ENCODE measurements at regions not wholly inside any gene's neighbourhood (a gene's known extent, or its start where the extent isn't known, plus 50 kb on each side); places are given as distances from the start of the nearest gene placed in this dataset.
"Not testable (repeated sequence)": the region's sequence is repeated elsewhere in the genome, so short reads cannot be mapped to it uniquely, and the experiment has no call there.

- no TSS peak for BruUV-seq (replicated peaks)
- H3K4me3 Mint-ChIP-seq (ENCODE audit: unreplicated experiment), result no peak overlapping the region
- H3K9me3 Mint-ChIP-seq (ENCODE audit: unreplicated experiment), result no peaks in the 10 kb centered on the region
- CTCF ChIA-PET, result no interaction called here
- H3K4me1 Mint-ChIP-seq (ENCODE audit: insufficient read depth, unreplicated experiment), result no peaks in the 10 kb centered on the region
- no peak for DNase-seq (ENCODE audit: unreplicated experiment)
- no peaks in the 10 kb centered on the region for H3K36me3 Mint-ChIP-seq (ENCODE audit: insufficient read depth, unreplicated experiment)
- no peak overlapping the region for H3K27ac Mint-ChIP-seq (ENCODE audit: low read depth, unreplicated experiment)
- TF ChIP-seq CTCF (IDR thresholded peaks at IDR 0.05; ENCODE audit: unreplicated experiment), result no peak
- peaks cover 68% of the 10 kb centered on the region for H3K27me3 Mint-ChIP-seq (ENCODE audit: insufficient read depth, unreplicated experiment)
- POLR2A ChIA-PET, result no interaction called here
- intact Hi-C loops (cut with micrococcal nuclease), result no loop called here
Observed at GRCh38 chr5:1636981-1637638, 113.3 kb upstream of the LPCAT1 start.

GRCh38 chr5:1636208-1636770 is 112.5 kb upstream of the LPCAT1 start:
- CTCF ChIA-PET; H3K4me1 Mint-ChIP-seq (ENCODE audit: insufficient read depth, unreplicated experiment); BruUV-seq (replicated peaks); POLR2A ChIA-PET; H3K4me3 Mint-ChIP-seq (ENCODE audit: unreplicated experiment); intact Hi-C loops (cut with micrococcal nuclease); H3K27ac Mint-ChIP-seq (ENCODE audit: low read depth, unreplicated experiment); H3K36me3 Mint-ChIP-seq (ENCODE audit: insufficient read depth, unreplicated experiment); H3K9me3 Mint-ChIP-seq (ENCODE audit: unreplicated experiment); DNase-seq (ENCODE audit: unreplicated experiment): not testable (repeated sequence)
- H3K27me3 Mint-ChIP-seq (ENCODE audit: insufficient read depth, unreplicated experiment), result peaks cover 68% of the 10 kb centered on the region

GRCh38 chr5:1635477-1635876 is 111.7 kb upstream of the LPCAT1 start:
- H3K36me3 Mint-ChIP-seq (ENCODE audit: insufficient read depth, unreplicated experiment); intact Hi-C loops (cut with micrococcal nuclease); H3K27ac Mint-ChIP-seq (ENCODE audit: low read depth, unreplicated experiment); POLR2A ChIA-PET; CTCF ChIA-PET; H3K9me3 Mint-ChIP-seq (ENCODE audit: unreplicated experiment); H3K4me1 Mint-ChIP-seq (ENCODE audit: insufficient read depth, unreplicated experiment); DNase-seq (ENCODE audit: unreplicated experiment); BruUV-seq (replicated peaks): not testable (repeated sequence)
- Mint-ChIP-seq H3K27me3 (ENCODE audit: insufficient read depth, unreplicated experiment) (peaks cover 64% of the 10 kb centered on the region), H3K4me3 (ENCODE audit: unreplicated experiment) (peak overlapping the region; percentile 2)

- intact Hi-C loops (cut with micrococcal nuclease), result no loop called here
- H3K36me3 Mint-ChIP-seq (ENCODE audit: insufficient read depth, unreplicated experiment), result no peaks in the 10 kb centered on the region
- peaks cover 57% of the 10 kb centered on the region for H3K27me3 Mint-ChIP-seq (ENCODE audit: insufficient read depth, unreplicated experiment)
- ChIA-PET POLR2A (no interaction called here), CTCF (no interaction called here)
- peak overlapping the region; percentile 64 for H3K4me3 Mint-ChIP-seq (ENCODE audit: unreplicated experiment)
- DNase-seq (ENCODE audit: unreplicated experiment), result no peak
- H3K4me1 Mint-ChIP-seq (ENCODE audit: insufficient read depth, unreplicated experiment), result no peaks in the 10 kb centered on the region
- H3K27ac Mint-ChIP-seq (ENCODE audit: low read depth, unreplicated experiment), result no peak overlapping the region
- no peak for TF ChIP-seq CTCF (IDR thresholded peaks at IDR 0.05; ENCODE audit: unreplicated experiment)
- no TSS peak for BruUV-seq (replicated peaks)
- H3K9me3 Mint-ChIP-seq (ENCODE audit: unreplicated experiment), result no peaks in the 10 kb centered on the region
Observed at GRCh38 chr5:1634337-1634661, 110.5 kb upstream of the LPCAT1 start.

GRCh38 chr5:1633605-1634336 is 110.0 kb upstream of the LPCAT1 start:
- peak; percentile 26 for DNase-seq (ENCODE audit: unreplicated experiment)
- no peak for TF ChIP-seq CTCF (IDR thresholded peaks at IDR 0.05; ENCODE audit: unreplicated experiment)
- intact Hi-C loops (cut with micrococcal nuclease), result no loop called here
- ChIA-PET CTCF (no interaction called here), POLR2A (interaction anchor here (0.7 kb wide), 2 partner anchors 298 to 410 kb away, joined by 3 read pairs; no protein-coding TSS in a partner anchor)
- H3K4me3 Mint-ChIP-seq (ENCODE audit: unreplicated experiment), result peak overlapping the region; percentile 64
- no TSS peak for BruUV-seq (replicated peaks)
- peaks cover 51% of the 10 kb centered on the region for H3K27me3 Mint-ChIP-seq (ENCODE audit: insufficient read depth, unreplicated experiment)
- H3K4me1 Mint-ChIP-seq (ENCODE audit: insufficient read depth, unreplicated experiment), result no peaks in the 10 kb centered on the region
- H3K9me3 Mint-ChIP-seq (ENCODE audit: unreplicated experiment), result no peaks in the 10 kb centered on the region
- H3K27ac Mint-ChIP-seq (ENCODE audit: low read depth, unreplicated experiment), result no peak overlapping the region
- H3K36me3 Mint-ChIP-seq (ENCODE audit: insufficient read depth, unreplicated experiment), result no peaks in the 10 kb centered on the region

GRCh38 chr5:1631004-1631403 is 107.2 kb upstream of the LPCAT1 start:
- H3K9me3 Mint-ChIP-seq (ENCODE audit: unreplicated experiment); H3K4me3 Mint-ChIP-seq (ENCODE audit: unreplicated experiment); BruUV-seq (replicated peaks); intact Hi-C loops (cut with micrococcal nuclease); DNase-seq (ENCODE audit: unreplicated experiment); H3K4me1 Mint-ChIP-seq (ENCODE audit: insufficient read depth, unreplicated experiment); H3K36me3 Mint-ChIP-seq (ENCODE audit: insufficient read depth, unreplicated experiment); CTCF ChIA-PET; H3K27ac Mint-ChIP-seq (ENCODE audit: low read depth, unreplicated experiment): not testable (repeated sequence)
- POLR2A ChIA-PET, result interaction anchor here (0.7 kb wide), 1 partner anchor 10 kb away, joined by 3 read pairs; no protein-coding TSS in a partner anchor
- H3K27me3 Mint-ChIP-seq (ENCODE audit: insufficient read depth, unreplicated experiment), result peaks cover 39% of the 10 kb centered on the region

- POLR2A ChIA-PET; H3K4me3 Mint-ChIP-seq (ENCODE audit: unreplicated experiment); H3K36me3 Mint-ChIP-seq (ENCODE audit: insufficient read depth, unreplicated experiment); H3K9me3 Mint-ChIP-seq (ENCODE audit: unreplicated experiment); CTCF ChIA-PET; H3K4me1 Mint-ChIP-seq (ENCODE audit: insufficient read depth, unreplicated experiment); intact Hi-C loops (cut with micrococcal nuclease); H3K27ac Mint-ChIP-seq (ENCODE audit: low read depth, unreplicated experiment); DNase-seq (ENCODE audit: unreplicated experiment); BruUV-seq (replicated peaks): not testable (repeated sequence)
- peaks cover 58% of the 10 kb centered on the region for H3K27me3 Mint-ChIP-seq (ENCODE audit: insufficient read depth, unreplicated experiment)
Observed at GRCh38 chr5:1626397-1626796, 102.6 kb upstream of the LPCAT1 start.

All from MCF 10A (cell line).